IPS-NIHi7 (cell line): ENCODE measurements at regions not wholly inside any gene's neighbourhood (a gene's known extent, or its start where the extent isn't known, plus 50 kb on each side); places are given as distances from the start of the nearest gene placed in this dataset.
A peak's percentile ranks its signal among the peaks of the same experiment; 100 is the strongest.

Experiments
- DNase-seq: peaks from one replicate; pipeline ENCODE4 v3.0.0; 2012; ENCODE audit warnings: mixed read lengths; ENCODE audit errors: extremely low spot score

- no peak for DNase-seq
Measured at GRCh38 chr11:122062763-122063162, 53.3 kb downstream of the BLID start.

- no peak for DNase-seq
Measured at GRCh38 chr11:122059565-122059964, 56.5 kb downstream of the BLID start.

GRCh38 chr11:122050021-122050690, 65.9 kb downstream of the BLID start:
- no peak for DNase-seq

GRCh38 chr11:122048401-122048800, 67.6 kb downstream of the BLID start:
- no peak for DNase-seq

- no peak for DNase-seq
Measured at GRCh38 chr11:122046846-122047245, 69.2 kb downstream of the BLID start.

- no peak for DNase-seq
Measured at GRCh38 chr11:122046438-122046837, 69.6 kb downstream of the BLID start.

GRCh38 chr11:122045181-122045586, 70.8 kb downstream of the BLID start:
- no peak for DNase-seq

- no peak for DNase-seq
Measured at GRCh38 chr11:122044086-122044485, 71.9 kb downstream of the BLID start.

GRCh38 chr11:122042981-122043380, 73.0 kb downstream of the BLID start:
- no peak for DNase-seq

- no peak for DNase-seq
Measured at GRCh38 chr11:122040464-122040863, 75.6 kb downstream of the BLID start.

- peak; percentile 26 for DNase-seq
Measured at GRCh38 chr11:122038543-122038942, 77.5 kb downstream of the BLID start.

- no peak for DNase-seq
Measured at GRCh38 chr11:122037911-122038310, 78.1 kb downstream of the BLID start.

GRCh38 chr11:122036493-122036892, 79.5 kb downstream of the BLID start:
- no peak for DNase-seq

- DNase-seq: no peak
Measured at GRCh38 chr11:122036018-122036417, 80.0 kb downstream of the BLID start.

GRCh38 chr11:122033631-122034030, 82.4 kb downstream of the BLID start:
- DNase-seq: no peak

GRCh38 chr11:122033193-122033592, 82.8 kb downstream of the BLID start:
- DNase-seq: no peak

- no peak for DNase-seq
Measured at GRCh38 chr11:122032317-122032716, 83.7 kb downstream of the BLID start.

GRCh38 chr11:122031813-122032212, 84.2 kb downstream of the BLID start:
- no peak for DNase-seq

GRCh38 chr11:122030286-122030685, 85.7 kb downstream of the BLID start:
- no peak for DNase-seq

- DNase-seq: no peak
Measured at GRCh38 chr11:122028545-122028944, 87.5 kb downstream of the BLID start.

- DNase-seq: no peak
Measured at GRCh38 chr11:122028036-122028435, 88.0 kb downstream of the BLID start.

- peak; percentile 22 for DNase-seq
Measured at GRCh38 chr11:122025757-122026156, 90.3 kb downstream of the BLID start.

GRCh38 chr11:122024278-122024677, 91.7 kb downstream of the BLID start:
- DNase-seq: no peak

GRCh38 chr11:122023614-122024250, 92.3 kb downstream of the BLID start:
- DNase-seq: no peak
